HG03103 (cell line): ENCODE measurements at regions not wholly inside any gene's neighbourhood (a gene's known extent, or its start where the extent isn't known, plus 50 kb on each side); places are given as distances from the start of the nearest gene placed in this dataset.

Experiments used
- ATAC-seq: cut with Tn5 transposase; IDR thresholded peaks from one replicate; pipeline ENCODE4 v1.9.1; 2021; ENCODE audit warnings: low read depth; ENCODE audit not compliant: unreplicated experiment

GRCh38 chr12:65540140-65540539, 261.7 kb downstream of the MSRB3 start:
- ATAC-seq = no peak

- ATAC-seq = no peak
Measured at GRCh38 chr12:65546528-65546927, 268.0 kb downstream of the MSRB3 start.

- ATAC-seq = peak; percentile 99
Measured at GRCh38 chr12:65556676-65557437, 267.4 kb upstream of the HMGA2 start.

- ATAC-seq = no peak
Measured at GRCh38 chr12:65557438-65558181, 266.7 kb upstream of the HMGA2 start.

- ATAC-seq = no peak
Measured at GRCh38 chr12:65560286-65560685, 264.0 kb upstream of the HMGA2 start.

GRCh38 chr12:65561798-65562382, 262.4 kb upstream of the HMGA2 start:
- ATAC-seq = no peak

- ATAC-seq = no peak
Measured at GRCh38 chr12:65565601-65566560, 258.4 kb upstream of the HMGA2 start.

- no peak for ATAC-seq
Measured at GRCh38 chr12:65566751-65567150, 257.5 kb upstream of the HMGA2 start.

- no peak for ATAC-seq
Measured at GRCh38 chr12:65567820-65568219, 256.5 kb upstream of the HMGA2 start.

- ATAC-seq = no peak
Measured at GRCh38 chr12:65568517-65568916, 255.8 kb upstream of the HMGA2 start.

- ATAC-seq = no peak
Measured at GRCh38 chr12:65570451-65571130, 253.7 kb upstream of the HMGA2 start.

- no peak for ATAC-seq
Measured at GRCh38 chr12:65574867-65575266, 249.4 kb upstream of the HMGA2 start.

- no peak for ATAC-seq
Measured at GRCh38 chr12:65584016-65584415, 240.3 kb upstream of the HMGA2 start.

GRCh38 chr12:65585648-65586602, 238.4 kb upstream of the HMGA2 start:
- ATAC-seq = no peak

- no peak for ATAC-seq
Measured at GRCh38 chr12:65586796-65587195, 237.5 kb upstream of the HMGA2 start.

GRCh38 chr12:65590318-65590717, 234.0 kb upstream of the HMGA2 start:
- no peak for ATAC-seq

- no peak for ATAC-seq
Measured at GRCh38 chr12:65592416-65592815, 231.9 kb upstream of the HMGA2 start.

GRCh38 chr12:65593239-65593701, 231.0 kb upstream of the HMGA2 start:
- ATAC-seq = no peak

GRCh38 chr12:65594409-65594808, 229.9 kb upstream of the HMGA2 start:
- no peak for ATAC-seq
